ENCODE measurements at regions not wholly inside any gene's neighbourhood (a gene's known extent, or its start where the extent isn't known, plus 50 kb on each side); places are given as distances from the start of the nearest gene placed in this dataset.

- H3K36me3 Mint-ChIP-seq: peaks cover 0 to 3% (median 0%) of the 10 kb centered on the region in 3 donors
- DNase-seq: no peak
- H3K9me3 Mint-ChIP-seq: peaks cover 0 to 61% (median 14%) of the 10 kb centered on the region in 6 donors
- no peaks in the 10 kb centered on the region for H3K27me3 Mint-ChIP-seq (ENCODE audit: low read depth in 3 of 3)
- no peaks in the 10 kb centered on the region for H3K4me1 Mint-ChIP-seq
- no peak overlapping the region for H3K27ac Mint-ChIP-seq
- no peak overlapping the region for H3K4me3 Mint-ChIP-seq
Observed at GRCh38 chr1:81431624-81432000, 369.1 kb upstream of the ADGRL2 start.

DNA sequence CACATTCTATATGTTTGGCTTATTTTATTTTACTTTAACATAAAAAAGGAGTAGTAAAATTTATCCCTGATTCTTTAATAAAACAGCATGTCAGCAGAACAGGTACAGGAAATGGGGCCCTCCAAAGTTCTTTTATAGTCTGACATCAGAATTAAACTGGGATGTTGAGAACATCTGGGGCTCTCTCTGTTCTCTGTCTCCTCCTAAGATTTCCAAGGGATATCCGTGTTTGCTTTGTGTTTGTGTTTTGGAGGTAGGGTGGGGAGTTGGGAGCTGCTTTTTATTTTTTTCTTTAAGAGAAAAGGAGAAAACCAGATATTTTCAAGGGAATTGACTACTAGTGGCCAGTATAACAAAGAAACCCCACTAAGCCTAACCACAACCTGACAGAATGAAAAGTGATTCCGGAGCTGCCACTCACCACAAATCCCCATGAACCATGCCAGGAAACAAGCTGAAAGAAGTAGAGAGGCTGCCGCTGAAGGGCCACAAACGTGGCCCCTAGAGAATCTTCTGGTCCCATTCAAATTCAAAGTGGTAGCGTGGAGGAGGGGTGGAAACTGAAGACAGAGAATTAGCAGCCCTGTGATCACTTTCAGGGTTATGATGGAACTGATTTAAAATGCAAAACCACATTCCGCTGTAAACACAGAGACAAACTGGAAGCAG lies 369.6 kb upstream of the ADGRL2 start:
- peaks cover 3 to 58% (median 17%) of the 10 kb centered on the region in 6 donors for H3K9me3 Mint-ChIP-seq
- H3K4me1 Mint-ChIP-seq: no peaks in the 10 kb centered on the region
- H3K36me3 Mint-ChIP-seq: peaks cover 0 to 3% (median 0%) of the 10 kb centered on the region in 3 donors
- no peak overlapping the region for H3K27ac Mint-ChIP-seq
- no peaks in the 10 kb centered on the region for H3K27me3 Mint-ChIP-seq (ENCODE audit: low read depth in 3 of 3)
- DNase-seq: no peak
- no peak overlapping the region for H3K4me3 Mint-ChIP-seq

GRCh38 chr1:81430236-81430938 lies 370.3 kb upstream of the ADGRL2 start:
- Mint-ChIP-seq H3K27me3 (ENCODE audit: low read depth in 3 of 3) (no peaks in the 10 kb centered on the region), H3K4me3 (no peak overlapping the region), H3K36me3 (peaks cover 0 to 3% (median 0%) of the 10 kb centered on the region in 3 donors), H3K9me3 (peaks cover 6 to 57% (median 16%) of the 10 kb centered on the region in 6 donors), H3K27ac (no peak overlapping the region), H3K4me1 (no peaks in the 10 kb centered on the region)
- DNase-seq: no peak

GRCh38 chr1:81428998-81429397 lies 371.7 kb upstream of the ADGRL2 start:
- Mint-ChIP-seq H3K27me3 (ENCODE audit: low read depth in 3 of 3) (no peaks in the 10 kb centered on the region), H3K27ac (no peak overlapping the region), H3K36me3 (peaks cover 0 to 3% (median 0%) of the 10 kb centered on the region in 3 donors), H3K4me3 (no peak overlapping the region), H3K4me1 (no peaks in the 10 kb centered on the region), H3K9me3 (peaks cover 6 to 57% (median 16%) of the 10 kb centered on the region in 6 donors)
- no peak for DNase-seq

DNA sequence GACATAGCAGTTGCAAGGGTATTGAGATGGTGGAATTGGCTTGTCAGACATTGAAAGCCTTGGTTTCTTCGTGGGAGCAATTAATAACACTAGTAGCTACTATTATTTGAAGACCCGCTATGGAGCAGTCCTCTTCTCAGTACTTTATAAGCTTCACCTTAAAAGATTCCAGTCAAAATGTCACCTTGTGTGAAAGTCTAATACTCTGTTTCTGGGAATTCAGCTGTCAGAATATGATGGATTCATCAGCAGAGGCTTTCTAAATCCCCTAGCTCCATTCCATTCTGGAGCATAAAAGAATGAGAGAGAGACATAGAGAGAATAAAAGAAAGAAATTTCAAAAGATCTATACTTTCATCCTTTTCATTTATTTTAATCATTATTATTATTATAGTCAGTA lies 375.9 kb upstream of the ADGRL2 start:
- Mint-ChIP-seq H3K9me3 (peaks cover 6 to 36% (median 15%) of the 10 kb centered on the region in 6 donors), H3K36me3 (peaks cover 0 to 3% (median 0%) of the 10 kb centered on the region in 3 donors), H3K4me1 (no peaks in the 10 kb centered on the region), H3K4me3 (no peak overlapping the region), H3K27me3 (ENCODE audit: low read depth in 3 of 3) (no peaks in the 10 kb centered on the region), H3K27ac (no peak overlapping the region)
- DNase-seq: no peak

DNA sequence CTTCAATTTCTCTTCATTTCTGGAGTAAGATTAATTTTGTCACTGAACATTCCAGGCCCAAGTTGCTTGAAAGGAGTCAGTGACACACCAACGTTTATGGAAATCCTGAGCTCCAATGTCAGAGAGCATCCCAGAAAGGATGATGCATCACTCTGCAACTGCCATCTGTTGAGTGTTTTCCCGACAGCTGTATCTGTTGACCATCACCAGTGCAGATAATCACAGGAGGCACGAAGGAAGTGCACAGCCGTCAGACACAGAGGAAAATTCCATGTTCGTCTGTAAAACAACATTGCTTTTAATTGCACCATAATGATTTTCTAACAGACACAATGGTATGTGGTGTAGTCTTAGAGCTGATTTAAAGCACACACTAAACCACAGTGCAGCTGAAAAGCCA lies 376.7 kb upstream of the ADGRL2 start:
- no peak overlapping the region for H3K4me3 Mint-ChIP-seq
- no peak overlapping the region for H3K27ac Mint-ChIP-seq
- peaks cover 0 to 3% (median 0%) of the 10 kb centered on the region in 3 donors for H3K36me3 Mint-ChIP-seq
- H3K9me3 Mint-ChIP-seq: peaks cover 6 to 31% (median 14%) of the 10 kb centered on the region in 6 donors
- H3K4me1 Mint-ChIP-seq: no peaks in the 10 kb centered on the region
- DNase-seq: no peak
- H3K27me3 Mint-ChIP-seq (ENCODE audit: low read depth in 3 of 3): no peaks in the 10 kb centered on the region

- no peaks in the 10 kb centered on the region for H3K4me1 Mint-ChIP-seq
- H3K36me3 Mint-ChIP-seq: no peaks in the 10 kb centered on the region
- H3K9me3 Mint-ChIP-seq: peaks cover 2 to 11% (median 4%) of the 10 kb centered on the region in 6 donors
- no peak overlapping the region for H3K4me3 Mint-ChIP-seq
- no peaks in the 10 kb centered on the region for H3K27me3 Mint-ChIP-seq (ENCODE audit: low read depth in 3 of 3)
- no peak for DNase-seq
- no peak overlapping the region for H3K27ac Mint-ChIP-seq
Observed at GRCh38 chr1:81420760-81421159, 380.0 kb upstream of the ADGRL2 start.

GRCh38 chr1:81414488-81415015 lies 386.2 kb upstream of the ADGRL2 start:
- Mint-ChIP-seq H3K36me3 (no peaks in the 10 kb centered on the region), H3K4me3 (no peak overlapping the region), H3K27ac (no peak overlapping the region), H3K9me3 (peaks cover 0 to 36% (median 8%) of the 10 kb centered on the region in 6 donors), H3K27me3 (ENCODE audit: low read depth in 3 of 3) (no peaks in the 10 kb centered on the region), H3K4me1 (no peaks in the 10 kb centered on the region)
- no peak for DNase-seq

- no peak for DNase-seq
- H3K9me3 Mint-ChIP-seq: peaks cover 0 to 42% (median 8%) of the 10 kb centered on the region in 6 donors
- no peak overlapping the region for H3K27ac Mint-ChIP-seq
- no peaks in the 10 kb centered on the region for H3K27me3 Mint-ChIP-seq (ENCODE audit: low read depth in 3 of 3)
- H3K36me3 Mint-ChIP-seq: no peaks in the 10 kb centered on the region
- no peaks in the 10 kb centered on the region for H3K4me1 Mint-ChIP-seq
- H3K4me3 Mint-ChIP-seq: no peak overlapping the region
Observed at GRCh38 chr1:81412954-81413353, 387.8 kb upstream of the ADGRL2 start.

DNA sequence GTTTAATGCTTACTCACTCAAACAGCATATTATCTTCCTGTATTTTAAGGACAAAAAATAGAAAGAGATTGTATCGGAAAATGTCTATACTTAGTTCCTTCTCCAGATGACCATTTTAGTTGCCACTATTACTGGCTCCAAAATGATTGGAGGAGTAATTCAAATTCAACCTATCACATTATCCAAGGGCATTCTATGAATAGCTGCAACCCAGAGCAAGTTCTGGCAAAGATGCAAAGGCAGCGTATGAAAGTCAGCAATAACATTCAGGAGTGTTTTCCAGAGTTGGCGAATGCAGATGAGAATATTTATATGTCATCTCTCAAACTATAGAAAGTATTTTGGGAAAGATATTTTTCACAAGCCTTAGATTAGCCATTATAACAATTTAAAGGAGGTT lies 389.8 kb upstream of the ADGRL2 start:
- Mint-ChIP-seq H3K36me3 (no peaks in the 10 kb centered on the region), H3K9me3 (peaks cover 2 to 46% (median 10%) of the 10 kb centered on the region in 6 donors)

DNA sequence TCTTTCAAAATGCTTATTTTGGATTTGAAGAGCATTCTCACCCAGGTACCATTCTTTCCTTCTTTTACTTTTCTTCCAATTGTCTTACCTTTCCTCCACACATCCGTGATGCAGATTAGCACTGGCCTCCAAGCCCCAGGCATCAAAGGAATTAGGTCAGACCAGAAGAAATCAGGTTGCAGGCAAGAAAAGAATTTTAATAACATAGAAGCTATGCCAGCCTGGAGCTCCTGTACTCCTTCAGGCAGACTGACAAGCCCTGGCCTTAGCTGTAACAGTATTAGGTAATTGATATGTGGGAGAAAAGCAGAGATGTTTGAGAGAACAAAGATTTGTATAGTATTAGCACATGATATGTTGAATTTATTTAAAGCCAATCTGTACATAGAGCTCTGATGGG lies 390.4 kb upstream of the ADGRL2 start:
- no peaks in the 10 kb centered on the region for H3K4me1 Mint-ChIP-seq
- H3K4me3 Mint-ChIP-seq: no peak overlapping the region
- H3K27me3 Mint-ChIP-seq (ENCODE audit: low read depth in 3 of 3): no peaks in the 10 kb centered on the region
- DNase-seq: no peak
- H3K9me3 Mint-ChIP-seq: peaks cover 2 to 47% (median 10%) of the 10 kb centered on the region in 6 donors
- no peak overlapping the region for H3K27ac Mint-ChIP-seq
- H3K36me3 Mint-ChIP-seq: no peaks in the 10 kb centered on the region

More for the DNA sequence above, 389.8 kb upstream of the ADGRL2 start:
- no peak overlapping the region for H3K4me3 Mint-ChIP-seq
- no peak for DNase-seq
- H3K27me3 Mint-ChIP-seq (ENCODE audit: low read depth in 3 of 3): no peaks in the 10 kb centered on the region
- no peak overlapping the region for H3K27ac Mint-ChIP-seq
- H3K4me1 Mint-ChIP-seq: no peaks in the 10 kb centered on the region

DNA sequence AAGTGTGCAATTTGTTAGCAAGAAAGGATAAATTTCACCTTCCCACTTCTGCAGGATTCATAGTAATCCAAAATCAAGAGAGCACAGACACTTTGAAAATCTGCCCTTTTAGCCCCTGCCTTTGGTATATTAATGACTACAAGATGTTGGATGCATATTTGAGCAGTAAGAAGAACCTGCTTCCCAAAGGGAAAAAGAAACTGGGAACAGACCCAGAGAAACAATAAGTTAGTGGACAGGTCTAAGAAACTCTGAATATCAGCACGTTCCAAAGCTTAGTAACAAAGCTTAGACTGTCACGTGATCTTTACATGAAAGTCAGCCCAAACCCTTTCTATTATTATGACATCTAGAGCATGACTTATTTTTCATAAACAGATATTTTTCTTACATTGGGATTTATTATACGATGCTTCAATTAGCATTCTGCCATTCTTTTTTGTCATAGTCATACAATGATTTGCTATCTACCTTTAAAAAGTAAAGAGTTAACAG lies 390.9 kb upstream of the ADGRL2 start:
- no peak overlapping the region for H3K27ac Mint-ChIP-seq
- no peaks in the 10 kb centered on the region for H3K4me1 Mint-ChIP-seq
- peaks cover 2 to 45% (median 9%) of the 10 kb centered on the region in 6 donors for H3K9me3 Mint-ChIP-seq
- no peaks in the 10 kb centered on the region for H3K27me3 Mint-ChIP-seq (ENCODE audit: low read depth in 3 of 3)
- no peaks in the 10 kb centered on the region for H3K36me3 Mint-ChIP-seq
- DNase-seq: no peak
- H3K4me3 Mint-ChIP-seq: no peak overlapping the region

DNA sequence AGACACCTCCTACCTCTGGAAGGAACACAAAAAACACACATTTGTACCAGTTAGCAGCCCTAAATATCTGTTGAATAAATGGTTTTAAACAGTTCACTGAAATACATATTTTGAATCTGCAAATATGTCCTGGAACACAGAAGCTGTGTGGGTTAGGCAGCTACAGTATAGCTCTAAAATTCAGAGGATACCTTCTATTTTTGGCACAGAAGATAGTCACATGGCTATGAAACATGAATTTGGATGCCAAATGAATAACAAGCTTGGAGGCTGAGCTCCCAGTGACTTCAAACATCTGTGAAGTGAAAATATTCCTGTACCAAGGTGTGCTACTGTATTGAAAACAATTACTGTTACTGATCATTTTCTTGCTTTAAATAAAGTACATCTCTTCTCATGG lies 391.5 kb upstream of the ADGRL2 start:
- Mint-ChIP-seq H3K9me3 (peaks cover 0 to 47% (median 9%) of the 10 kb centered on the region in 6 donors), H3K4me3 (no peak overlapping the region), H3K27ac (no peak overlapping the region), H3K27me3 (ENCODE audit: low read depth in 3 of 3) (no peaks in the 10 kb centered on the region), H3K4me1 (no peaks in the 10 kb centered on the region), H3K36me3 (no peaks in the 10 kb centered on the region)
- DNase-seq: no peak

DNA sequence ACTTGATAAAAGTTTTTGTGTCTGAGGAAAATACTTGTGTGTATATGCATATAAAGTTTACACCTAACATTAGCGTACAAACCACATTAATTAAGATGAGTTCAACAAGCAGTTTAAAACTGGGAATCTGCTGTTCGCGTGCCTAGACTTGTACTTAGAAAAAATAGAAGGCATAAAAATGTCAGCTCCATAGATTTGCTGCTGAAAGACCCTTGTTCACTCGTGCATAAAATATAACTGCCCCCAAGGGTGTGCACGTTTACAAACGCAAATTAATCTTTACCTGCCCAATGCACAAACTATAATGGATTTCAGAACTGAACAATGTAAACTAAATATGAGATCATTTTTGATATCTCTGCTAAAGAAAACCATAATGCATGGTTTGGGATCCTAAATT lies 392.3 kb upstream of the ADGRL2 start:
- Mint-ChIP-seq H3K36me3 (no peaks in the 10 kb centered on the region), H3K27ac (no peak overlapping the region), H3K9me3 (peaks cover 0 to 47% (median 10%) of the 10 kb centered on the region in 6 donors), H3K4me1 (no peaks in the 10 kb centered on the region), H3K27me3 (ENCODE audit: low read depth in 3 of 3) (no peaks in the 10 kb centered on the region), H3K4me3 (no peak overlapping the region)
- no peak for DNase-seq
